ENCODE measurements at regions not wholly inside any gene's neighbourhood (a gene's known extent, or its start where the extent isn't known, plus 50 kb on each side); places are given as distances from the start of the nearest gene placed in this dataset.

- intact Hi-C loops (cut with DNase I) = no loop called here
- TF ChIP-seq, protein P1, sequence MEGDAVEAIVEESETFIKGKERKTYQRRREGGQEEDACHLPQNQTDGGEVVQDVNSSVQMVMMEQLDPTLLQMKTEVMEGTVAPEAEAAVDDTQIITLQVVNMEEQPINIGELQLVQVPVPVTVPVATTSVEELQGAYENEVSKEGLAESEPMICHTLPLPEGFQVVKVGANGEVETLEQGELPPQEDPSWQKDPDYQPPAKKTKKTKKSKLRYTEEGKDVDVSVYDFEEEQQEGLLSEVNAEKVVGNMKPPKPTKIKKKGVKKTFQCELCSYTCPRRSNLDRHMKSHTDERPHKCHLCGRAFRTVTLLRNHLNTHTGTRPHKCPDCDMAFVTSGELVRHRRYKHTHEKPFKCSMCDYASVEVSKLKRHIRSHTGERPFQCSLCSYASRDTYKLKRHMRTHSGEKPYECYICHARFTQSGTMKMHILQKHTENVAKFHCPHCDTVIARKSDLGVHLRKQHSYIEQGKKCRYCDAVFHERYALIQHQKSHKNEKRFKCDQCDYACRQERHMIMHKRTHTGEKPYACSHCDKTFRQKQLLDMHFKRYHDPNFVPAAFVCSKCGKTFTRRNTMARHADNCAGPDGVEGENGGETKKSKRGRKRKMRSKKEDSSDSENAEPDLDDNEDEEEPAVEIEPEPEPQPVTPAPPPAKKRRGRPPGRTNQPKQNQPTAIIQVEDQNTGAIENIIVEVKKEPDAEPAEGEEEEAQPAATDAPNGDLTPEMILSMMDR (IDR thresholded peaks at IDR 0.05) = no peak
- peaks cover 0 to 15% (median 0%) of the 10 kb centered on the region in 11 donors for H3K9me3 ChIP-seq
- H3K27ac ChIP-seq = no peak overlapping the region
- DNase-seq = no peak
- H3K36me3 ChIP-seq = no peaks in the 10 kb centered on the region
- no peak overlapping the region for H3K4me3 ChIP-seq
- ATAC-seq = no peak
- H3K27me3 ChIP-seq = no peaks in the 10 kb centered on the region
- H3K4me1 ChIP-seq = no peaks in the 10 kb centered on the region
These were observed 2197.4 kb downstream of the PCDH7 start for GRCh38 chr4:32917586-32917985.

GRCh38 chr4:32929796-32930699 lies 2209.9 kb downstream of the PCDH7 start:
- DNase-seq (no peak), ATAC-seq (no peak)
- WGBS, 2 donors = 65 to 74% methylated on average over 4 of the region's 4 CpGs
- no peak overlapping the region for H3K27ac ChIP-seq
- TF ChIP-seq, protein P1 (IDR thresholded peaks at IDR 0.05) = no peak
- no peaks in the 10 kb centered on the region for H3K36me3 ChIP-seq
- H3K4me1 ChIP-seq = no peaks in the 10 kb centered on the region
- intact Hi-C loops (cut with DNase I) = no loop called here
- peaks cover 0 to 6% (median 0%) of the 10 kb centered on the region in 11 donors for H3K9me3 ChIP-seq
- no peaks in the 10 kb centered on the region for H3K27me3 ChIP-seq
- no peak overlapping the region for H3K4me3 ChIP-seq

GRCh38 chr4:32930700-32931099 lies 2210.5 kb downstream of the PCDH7 start:
- Histone ChIP-seq H3K36me3 (no peaks in the 10 kb centered on the region), H3K4me1 (no peaks in the 10 kb centered on the region), H3K4me3 (no peak overlapping the region), H3K9me3 (peaks cover 0 to 6% (median 0%) of the 10 kb centered on the region in 11 donors), H3K27ac (no peak overlapping the region), H3K27me3 (no peaks in the 10 kb centered on the region)
- DNase-seq (no peak), ATAC-seq (no peak)
- WGBS, 2 donors = 32 to 49% methylated on average over 1 of the region's 1 CpG
- TF ChIP-seq, protein P1 (IDR thresholded peaks at IDR 0.05) = no peak
- intact Hi-C loops (cut with DNase I) = no loop called here

DNA sequence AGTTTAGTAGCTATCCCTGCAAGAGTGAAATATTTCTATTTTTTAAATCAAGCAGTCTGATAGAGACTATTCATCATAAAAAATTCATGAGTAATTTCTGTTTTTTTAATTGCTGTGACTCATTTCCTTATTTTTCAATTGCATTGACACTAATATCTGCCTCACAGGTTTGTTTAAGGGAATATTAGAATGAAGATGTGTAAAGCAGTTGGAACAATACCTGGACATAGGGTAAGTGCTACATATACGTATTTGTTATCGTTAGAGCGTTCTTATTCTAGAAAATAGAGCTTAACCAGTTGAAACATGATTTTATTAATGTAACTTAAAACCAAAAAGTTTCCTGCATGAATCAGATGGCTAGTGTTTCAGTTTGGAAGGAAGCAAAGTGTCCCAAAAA lies 2211.3 kb downstream of the PCDH7 start:
- H3K4me1 ChIP-seq = no peaks in the 10 kb centered on the region
- H3K27me3 ChIP-seq = no peaks in the 10 kb centered on the region
- TF ChIP-seq, protein P1 (IDR thresholded peaks at IDR 0.05) = no peak
- H3K4me3 ChIP-seq = no peak overlapping the region
- DNase-seq (no peak), ATAC-seq (no peak)
- intact Hi-C loops (cut with DNase I) = no loop called here
- H3K36me3 ChIP-seq = no peaks in the 10 kb centered on the region
- peaks cover 0 to 6% (median 0%) of the 10 kb centered on the region in 11 donors for H3K9me3 ChIP-seq
- no peak overlapping the region for H3K27ac ChIP-seq
- WGBS, 2 donors = 23 to 43% methylated on average over 3 of the region's 3 CpGs
